H1 (cell line): ENCODE measurements at regions not wholly inside any gene's neighbourhood (a gene's known extent, or its start where the extent isn't known, plus 50 kb on each side); places are given as distances from the start of the nearest gene placed in this dataset.

ENCODE experiments used
- CTCF ChIA-PET: fragments of 300-600 bp; sonication (Branson Sonifier 250); formaldehyde crosslinking; loops from one replicate; lab custom pipeline; 2021; ENCODE audit not compliant: partially characterized antibody; lab: Charles Lee
- POLR2A ChIA-PET: fragments of 300-600 bp; sonication (Branson Sonifier 250); formaldehyde crosslinking; loops from one replicate; lab custom pipeline; 2021; ENCODE audit warnings: inconsistent platforms; ENCODE audit not compliant: partially characterized antibody; lab: Charles Lee
- DNase-seq, 2 experiments: peaks; one replicate each; pipeline versions ENCODE4 v3.0.0 to v3.0.0-alpha.2; 2010 to 2022; ENCODE audit warnings: low spot score in 2 of 2, low read depth in 1 of 2, mixed read lengths in 1 of 2
- FAIRE-seq: peaks from 2 replicates; lab custom pipeline; 2011; peaks lifted over from hg19 to GRCh38; lab: Jason Lieb, UNC
- H2AFZ ChIP-seq: 2 replicates; pipeline ENCODE4 v1.8.1; 2012; ENCODE audit warnings: low read length, inconsistent platforms
- H2AK5ac ChIP-seq: 2 replicates; pipeline ENCODE4 v1.6.1; 2013; ENCODE audit warnings: low read depth, low read length
- H2BK120ac ChIP-seq: replicated peaks from 2 replicates; pipeline ENCODE3; 2013; ENCODE audit warnings: low read depth, low read length, inconsistent platforms
- H2BK12ac ChIP-seq: 2 replicates; pipeline ENCODE4 v1.6.1; 2013; ENCODE audit warnings: low read depth, low read length
- H2BK15ac ChIP-seq: 2 replicates; pipeline ENCODE4 v1.6.1; 2013; ENCODE audit warnings: low read length
- H2BK20ac ChIP-seq: 2 replicates; pipeline ENCODE4 v1.6.1; 2013; ENCODE audit warnings: low read length
- H2BK5ac ChIP-seq: 2 replicates; pipeline ENCODE4 v1.6.1; 2013; ENCODE audit warnings: low read depth, low read length
- H3K14ac ChIP-seq: 2 replicates; pipeline ENCODE4 v1.6.1; 2013; ENCODE audit warnings: inconsistent platforms; ENCODE audit not compliant: insufficient read length
- H3K18ac ChIP-seq: 2 replicates; pipeline ENCODE4 v1.6.1; 2013; ENCODE audit warnings: low read length; ENCODE audit errors: extremely low read depth
- H3K23ac ChIP-seq: 2 replicates; pipeline ENCODE4 v1.6.1; 2013; ENCODE audit warnings: inconsistent platforms; ENCODE audit not compliant: insufficient read length
- H3K23me2 ChIP-seq: 2 replicates; pipeline ENCODE4 v1.6.1; 2013; ENCODE audit warnings: low read depth, low read length
- H3K27ac ChIP-seq: 2 replicates; pipeline ENCODE4 v1.6.1; 2011; ENCODE audit warnings: low read depth, low read length, inconsistent platforms
- H3K27me3 ChIP-seq, 4 experiments: replicated peaks in 1 of 4; 1 replicate in 1 of 4; 2 replicates in 3 of 4; pipeline versions ENCODE4 v1.6.1 to v1.8.1; 2011 to 2013; ENCODE audit warnings: low read length in 3 of 4, mild to moderate bottlenecking in 3 of 4, inconsistent platforms in 2 of 4, mixed read lengths in 2 of 4, moderate library complexity in 1 of 4; ENCODE audit not compliant: control insufficient read depth in 3 of 4, insufficient read depth in 3 of 4; ENCODE audit errors: extremely low read depth in 1 of 4
- H3K36me3 ChIP-seq, 4 experiments: 2 replicates each; pipeline versions ENCODE4 v1.6.1 to v1.8.1; 2011 to 2013; ENCODE audit warnings: mild to moderate bottlenecking in 4 of 4, low read length in 3 of 4, moderate library complexity in 2 of 4, control low read depth in 1 of 4, inconsistent platforms in 1 of 4; ENCODE audit not compliant: insufficient read depth in 4 of 4, control insufficient read depth in 2 of 4
- H3K4ac ChIP-seq: replicated peaks from 2 replicates; pipeline ENCODE3; 2013; ENCODE audit warnings: low read length, low read depth, mixed read lengths, inconsistent platforms; ENCODE audit not compliant: insufficient read length
- H3K4me1 ChIP-seq, 4 experiments: replicated peaks in 1 of 4; 1 replicate in 1 of 4; 2 replicates in 3 of 4; pipeline versions ENCODE4 v1.6.1 to v1.8.1; 2011 to 2013; ENCODE audit warnings: low read length in 3 of 4, inconsistent platforms in 2 of 4, mixed read lengths in 1 of 4; ENCODE audit not compliant: insufficient read depth in 4 of 4, control insufficient read depth in 3 of 4
- H3K4me2 ChIP-seq, 2 experiments: 2 replicates each; pipeline versions ENCODE4 v1.6.1 to v1.8.1; 2011 to 2013; ENCODE audit warnings: low read depth in 2 of 2, low read length in 2 of 2, control low read depth in 1 of 2, inconsistent platforms in 1 of 2, mild to moderate bottlenecking in 1 of 2; ENCODE audit not compliant: insufficient read depth in 1 of 2
- H3K4me3 ChIP-seq, 4 experiments: fragments of 200-600, 300-600 bp in 1 of 4; sonication (generic), shearing (Covaris generic), sonication (Bioruptor Twin) in 1 of 4; 2 replicates each; pipeline versions ENCODE4 v1.5.1 to v1.8.1; 2011 to 2016; ENCODE audit warnings: low read length in 4 of 4, low read depth in 3 of 4, control low read depth in 2 of 4, inconsistent platforms in 2 of 4, mild to moderate bottlenecking in 2 of 4, mixed read lengths in 1 of 4, moderate library complexity in 1 of 4; ENCODE audit not compliant: insufficient read depth in 2 of 4; ENCODE audit errors: extremely low read depth in 1 of 4
- H3K56ac ChIP-seq: replicated peaks from 2 replicates; pipeline ENCODE3; 2013; ENCODE audit warnings: low read depth, mild to moderate bottlenecking, mixed read lengths, low read length, inconsistent platforms; ENCODE audit not compliant: insufficient read length
- H3K79me1 ChIP-seq: 2 replicates; pipeline ENCODE4 v1.6.1; 2013; ENCODE audit warnings: low read depth, low read length, control low read depth
- H3K79me2 ChIP-seq, 2 experiments: 2 replicates each; pipeline versions ENCODE4 v1.6.1 to v1.8.1; 2012 to 2013; ENCODE audit warnings: low read length in 2 of 2, mild to moderate bottlenecking in 2 of 2, inconsistent platforms in 1 of 2; ENCODE audit not compliant: insufficient read depth in 2 of 2, control insufficient read depth in 1 of 2
- H3K9ac ChIP-seq, 4 experiments: replicated peaks in 1 of 4; 1 replicate in 1 of 4; 2 replicates in 3 of 4; pipeline versions ENCODE4 v1.6.1 to v1.8.1; 2011 to 2013; ENCODE audit warnings: low read depth in 3 of 4, low read length in 3 of 4, control low read depth in 2 of 4, mild to moderate bottlenecking in 2 of 4, moderate library complexity in 2 of 4, inconsistent platforms in 1 of 4; ENCODE audit errors: extremely low read depth in 1 of 4
- H3K9me3 ChIP-seq, 2 experiments: 2 replicates each; pipeline versions ENCODE4 v1.6.1 to v1.8.1; 2012 to 2013; ENCODE audit warnings: mild to moderate bottlenecking in 2 of 2, moderate library complexity in 2 of 2, control low read depth in 1 of 2, inconsistent platforms in 1 of 2, low read depth in 1 of 2, low read length in 1 of 2, mixed read lengths in 1 of 2; ENCODE audit not compliant: insufficient read depth in 2 of 2
- H4K20me1 ChIP-seq, 2 experiments: replicated peaks in 1 of 2; 2 replicates each; pipeline versions ENCODE3 to v1.8.1; 2011 to 2013; ENCODE audit warnings: inconsistent platforms in 2 of 2, low read length in 2 of 2, mild to moderate bottlenecking in 1 of 2; ENCODE audit not compliant: insufficient read depth in 2 of 2, control insufficient read depth in 1 of 2
- H4K5ac ChIP-seq: 2 replicates; pipeline ENCODE4 v1.6.1; 2013; ENCODE audit warnings: low read length, low read depth, mixed read lengths, inconsistent platforms; ENCODE audit not compliant: insufficient read length
- H4K8ac ChIP-seq: 2 replicates; pipeline ENCODE4 v1.8.0; 2013; ENCODE audit warnings: mild to moderate bottlenecking, moderate library complexity, low read length, inconsistent platforms; ENCODE audit not compliant: insufficient read depth; ENCODE audit errors: extremely low read depth
- H4K91ac ChIP-seq: replicated peaks from 2 replicates; pipeline ENCODE3; 2013; ENCODE audit warnings: low read length, mixed read lengths, inconsistent platforms; ENCODE audit not compliant: insufficient read length
- CTBP2 ChIP-seq: IDR thresholded peaks from 2 replicates; pipeline ENCODE4 v1.7.0; 2011; ENCODE audit warnings: borderline replicate concordance, mild to moderate bottlenecking, moderate library complexity, mixed read lengths, low read length; ENCODE audit not compliant: insufficient read depth, insufficient read length
- KDM5A ChIP-seq: fragments of 200-600 bp; IDR thresholded peaks from 2 replicates; pipeline ENCODE4 v1.7.1; 2012; ENCODE audit warnings: mild to moderate bottlenecking, low read length, inconsistent platforms, mixed read lengths
- MAFK ChIP-seq: IDR thresholded peaks from 2 replicates; pipeline ENCODE4 v1.6.1; 2012; ENCODE audit warnings: low read depth, mild to moderate bottlenecking, improper control_type of control experiment, low read length
- NRF1 ChIP-seq: IDR thresholded peaks from 2 replicates; pipeline ENCODE4 v1.6.1; 2011; ENCODE audit warnings: mild to moderate bottlenecking, low read depth, low read length, improper control_type of control experiment
- RAD21 ChIP-seq, 2 experiments: IDR thresholded peaks in 1 of 2; conservative IDR thresholded peaks in 1 of 2; 2 replicates each; pipeline ENCODE4 v1.6.1; 2011; ENCODE audit warnings: low read depth in 2 of 2, low read length in 2 of 2, improper control_type of control experiment in 1 of 2, inconsistent platforms in 1 of 2, mild to moderate bottlenecking in 1 of 2, moderate library complexity in 1 of 2
- RNF2 ChIP-seq: fragments of 200-900, 300-1000 bp; sonication (generic); IDR thresholded peaks from 2 replicates; pipeline ENCODE4 v1.7.1; 2016; ENCODE audit warnings: borderline replicate concordance, low read depth, mild to moderate bottlenecking, antibody characterized with exemption, low read length; ENCODE audit not compliant: poor library complexity, severe bottlenecking; ENCODE audit errors: missing control alignments
- SIRT6 ChIP-seq: IDR thresholded peaks from one replicate; pipeline ENCODE4 v1.7.1; 2012; ENCODE audit warnings: low read length, inconsistent platforms
- SP2 ChIP-seq: IDR thresholded peaks from 2 replicates; pipeline ENCODE4 v1.6.1; 2012; ENCODE audit warnings: mild to moderate bottlenecking, low read length, inconsistent platforms
- YY1 ChIP-seq: IDR thresholded peaks from 2 replicates; pipeline ENCODE4 v1.6.1; 2011; ENCODE audit warnings: low read depth, mild to moderate bottlenecking, low read length
- WGBS, 2 experiments: shearing (Covaris generic) in 1 of 2; methylation state at CpG; one replicate each; pipeline versions ENCODE4 v1.1.6 to v1.1.7; 2013 to 2015; ENCODE audit warnings: low lambda C conversion rate in 2 of 2, mixed read lengths in 2 of 2, inconsistent platforms in 1 of 2, low coverage in 1 of 2, missing lambda C conversion rate in 1 of 2; ENCODE audit not compliant: insufficient replicate concordance in 2 of 2, insufficient coverage in 1 of 2, insufficient read length in 1 of 2; ENCODE audit errors: extremely low coverage in 1 of 2, missing lambda C conversion rate in 1 of 2; 5-methylcytosine and 5-hydroxymethylcytosine counted together

- DNase-seq: no peak
Observed at GRCh38 chr9:13386935-13387733, 107.6 kb upstream of the MPDZ start.

More at GRCh38 chr9:13386935-13387733, 107.6 kb upstream of the MPDZ start:
- H2BK120ac ChIP-seq: no peak overlapping the region
- H2BK20ac ChIP-seq: no peak overlapping the region
- CTCF ChIA-PET: no interaction called here
- no peak overlapping the region for H3K23ac ChIP-seq
- TF ChIP-seq MAFK (no peak), RAD21 (IDR thresholded peaks at IDR 0.05 in 1 of 2, conservative IDR thresholded peaks at IDR 0.05 in 1 of 2; ENCODE audit: low read depth in 2 of 2, low read length in 2 of 2) (no peak), RNF2 (no peak), SP2 (no peak), CTBP2 (no peak), YY1 (no peak), NRF1 (no peak), KDM5A (no peak), SIRT6 (no peak)
- H3K79me2 ChIP-seq: no peaks in the 10 kb centered on the region
- POLR2A ChIA-PET: no interaction called here
- H3K27ac ChIP-seq: no peak overlapping the region
- H3K4me1 ChIP-seq: no peaks in the 10 kb centered on the region
- no peak overlapping the region for H3K4me2 ChIP-seq
- no peak overlapping the region for H4K5ac ChIP-seq
- H3K79me1 ChIP-seq: no peaks in the 10 kb centered on the region
- H3K4ac ChIP-seq: no peak overlapping the region
- H3K23me2 ChIP-seq: no peaks in the 10 kb centered on the region
- H4K8ac ChIP-seq: no peak overlapping the region
- H3K9me3 ChIP-seq: peaks cover 3 to 6% of the 10 kb centered on the region in 2 experiments; a peak in 1 of 4 replicates
- H3K14ac ChIP-seq: no peak overlapping the region
- H3K4me3 ChIP-seq: no peak overlapping the region
- H3K36me3 ChIP-seq: no peaks in the 10 kb centered on the region
- H2BK5ac ChIP-seq: no peak overlapping the region
- no peak overlapping the region for H4K91ac ChIP-seq
- 80% methylated on average over 4 of the region's 4 CpGs; no CpG with 5 or more reads in 1 of the 2 experiments for WGBS, 2 experiments
- no peak overlapping the region for H2BK12ac ChIP-seq
- no peaks in the 10 kb centered on the region for H3K27me3 ChIP-seq
- H3K9ac ChIP-seq: no peak overlapping the region
- no peak overlapping the region for H3K56ac ChIP-seq
- H2AFZ ChIP-seq: no peak overlapping the region
- H4K20me1 ChIP-seq: no peaks in the 10 kb centered on the region
- H2BK15ac ChIP-seq: no peak overlapping the region
- no peak overlapping the region for H2AK5ac ChIP-seq
- no peak overlapping the region for H3K18ac ChIP-seq
- FAIRE-seq: no peak
